NCI-H748 (cell line): ENCODE measurements at regions not wholly inside any gene's neighbourhood (a gene's known extent, or its start where the extent isn't known, plus 50 kb on each side); places are given as distances from the start of the nearest gene placed in this dataset.
"Not testable (repeated sequence)": the region's sequence is repeated elsewhere in the genome, so short reads cannot be mapped to it uniquely, and the experiment has no call there.

Experiments
- DNase-seq: peaks from one replicate; lab custom pipeline; 2025; ENCODE audit not compliant: unreplicated experiment; lab: John Stamatoyannopoulos, UW

DNA sequence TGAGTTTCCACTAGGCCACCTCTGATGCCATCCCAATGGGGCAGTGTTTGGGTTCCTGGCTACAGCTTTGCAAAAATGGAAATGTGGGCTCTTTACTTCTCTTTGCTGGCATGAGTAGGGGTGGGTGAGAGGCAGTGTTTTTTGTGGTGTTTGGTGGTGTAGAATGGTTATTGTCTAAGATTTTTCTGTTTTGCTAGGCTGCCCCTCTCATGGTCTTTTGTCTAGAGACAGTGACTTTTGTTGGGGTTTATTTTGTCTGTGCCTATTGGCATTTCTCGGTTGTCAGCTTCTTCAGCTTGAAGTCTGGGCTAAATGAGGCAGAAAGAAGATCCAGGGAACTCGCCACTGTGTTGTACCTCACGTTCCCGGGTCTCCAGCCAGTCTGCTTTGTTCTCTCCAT, 112.1 kb downstream of the CENPF start:
- DNase-seq: no peak

DNA sequence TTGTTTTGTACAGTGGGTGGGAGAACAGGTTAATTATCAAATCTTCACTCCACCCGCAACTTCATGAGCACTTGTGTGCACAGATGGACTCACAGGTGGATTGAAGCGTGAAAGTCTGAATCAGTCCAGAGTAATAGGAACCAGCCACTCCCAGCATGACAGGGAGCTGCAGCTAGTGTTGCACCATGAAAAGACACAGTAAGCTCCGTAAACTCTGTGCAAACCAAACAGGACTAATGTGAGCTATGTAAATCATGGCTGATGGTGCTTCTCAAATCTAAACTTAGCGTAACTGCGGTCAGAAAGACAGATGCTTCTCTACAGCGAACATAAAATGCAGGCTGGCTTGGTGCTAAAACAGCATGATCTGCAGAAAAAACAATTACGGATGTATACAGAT, 114.4 kb downstream of the CENPF start:
- DNase-seq: peak; percentile 19

DNA sequence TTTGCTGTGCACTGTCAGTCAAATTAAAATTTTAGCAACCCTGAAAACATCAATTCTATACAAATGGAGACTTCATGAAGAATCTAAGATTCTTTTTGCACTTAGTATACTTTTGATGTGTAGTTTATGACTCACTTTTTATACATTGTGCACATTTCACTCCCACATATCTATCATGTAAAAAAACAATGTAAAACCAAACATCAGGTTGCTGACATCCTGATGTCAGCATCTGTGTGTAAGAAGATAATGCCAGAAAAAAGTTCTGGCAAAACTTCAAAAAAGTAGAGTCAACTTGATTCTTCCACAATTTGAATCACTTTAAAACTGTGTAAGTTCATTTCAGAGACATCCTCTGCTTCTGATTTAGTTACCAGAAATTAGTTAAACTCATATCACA, 115.7 kb downstream of the CENPF start:
- DNase-seq: no peak

DNA sequence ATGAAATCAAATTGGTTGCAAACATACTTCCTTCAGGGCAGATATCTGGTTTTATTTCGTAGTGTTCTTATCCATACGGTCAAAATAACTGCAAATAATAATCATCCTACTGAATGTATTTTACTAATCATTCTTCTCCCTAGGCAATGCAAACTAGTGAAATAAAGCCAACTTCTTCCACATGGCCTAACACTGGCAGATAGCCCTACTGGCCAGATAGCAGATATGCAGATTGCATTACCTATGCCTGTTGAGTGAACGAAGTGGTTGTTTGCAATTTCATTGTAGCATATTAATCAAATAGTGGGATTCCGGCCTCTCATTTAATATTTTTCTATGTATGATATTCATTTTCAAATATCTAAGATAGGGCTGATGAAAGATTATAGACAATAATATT, 116.2 kb downstream of the CENPF start:
- DNase-seq: peak; percentile 3

DNA sequence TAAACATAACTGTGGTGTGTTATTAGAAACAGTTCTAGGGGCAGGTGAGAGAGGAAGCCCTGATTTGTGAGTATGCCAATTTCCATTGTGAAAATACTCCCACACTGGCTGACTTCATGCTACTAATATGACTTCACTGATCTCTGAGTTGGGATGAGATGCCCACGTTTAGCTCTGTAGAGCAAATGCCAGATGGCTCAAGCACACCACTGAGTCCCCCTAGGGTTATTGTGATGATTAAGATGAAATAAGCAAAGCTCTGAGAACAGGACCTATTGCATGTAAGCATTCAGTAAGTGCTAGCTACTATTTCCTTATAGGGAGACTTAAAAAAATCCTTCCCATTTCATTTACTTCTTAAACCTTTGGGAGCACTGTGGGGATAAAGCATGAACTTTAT, 117.6 kb downstream of the CENPF start:
- DNase-seq: no peak

DNA sequence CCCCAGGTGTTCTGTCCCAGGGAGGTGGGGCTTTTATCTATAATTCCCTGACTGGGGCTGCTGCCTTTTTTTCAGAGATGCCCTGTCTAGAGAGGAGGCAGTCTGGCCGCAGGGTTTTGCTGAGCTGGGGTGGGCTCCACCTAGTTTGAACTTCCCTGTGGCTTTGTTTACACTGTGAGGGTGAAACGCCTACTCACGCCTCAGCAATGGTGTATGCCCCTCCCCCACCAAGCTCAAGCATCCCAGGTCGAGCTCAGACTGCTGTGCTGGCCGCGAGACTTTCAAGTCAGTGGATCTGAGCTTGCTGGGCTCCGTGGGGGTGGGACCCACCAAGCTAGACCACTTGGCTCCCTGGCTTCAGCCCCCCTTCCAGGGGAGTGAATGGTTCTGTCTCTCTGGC, 124.3 kb downstream of the CENPF start:
- DNase-seq: peak; percentile 64

DNA sequence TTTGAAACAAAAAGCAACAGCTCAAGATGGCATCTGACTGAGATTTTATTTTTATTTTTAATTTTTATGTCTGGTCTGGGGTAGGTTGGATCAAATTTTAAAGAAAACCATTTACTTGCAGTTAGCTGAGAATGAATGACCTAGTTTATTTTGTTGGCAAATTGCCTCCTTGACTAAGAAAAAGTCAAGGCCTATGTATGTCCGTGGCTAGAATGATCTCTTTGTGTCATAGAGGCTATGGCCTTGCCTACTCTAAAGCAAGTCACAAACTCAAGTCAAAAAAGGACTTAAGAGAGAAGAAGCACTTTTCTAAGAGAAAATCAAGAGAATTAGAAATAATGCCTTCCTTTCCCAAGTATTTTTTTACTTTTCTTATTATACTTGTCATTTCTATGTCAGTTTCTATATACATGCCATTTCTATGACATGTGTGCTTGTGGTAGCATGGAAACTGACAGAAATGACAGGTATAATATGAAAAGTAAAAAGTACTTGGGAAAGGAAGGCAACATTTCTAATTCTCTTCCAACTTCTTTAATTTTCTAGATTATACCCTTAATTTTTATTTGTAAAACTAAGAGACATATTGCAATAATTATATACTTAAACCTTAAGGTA, 136.7 kb downstream of the CENPF start:
- no peak for DNase-seq

DNA sequence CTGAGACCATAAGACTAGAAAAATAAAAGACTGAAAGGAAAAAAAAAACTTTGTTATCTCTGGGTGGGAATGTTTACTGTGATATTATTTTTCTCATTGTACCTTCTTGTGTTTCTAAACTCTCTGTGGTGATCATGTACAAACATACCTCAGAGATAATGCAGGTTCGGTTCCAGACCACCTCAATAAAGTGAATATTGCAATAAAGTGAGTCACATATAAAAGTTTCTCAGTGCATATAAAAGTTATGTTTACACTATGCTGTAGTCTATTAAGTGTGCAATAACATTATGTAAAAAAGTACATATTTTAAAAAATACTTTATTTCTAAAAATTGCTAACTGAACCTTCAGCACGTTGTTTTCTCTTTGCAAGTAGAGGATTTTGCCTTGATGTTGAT, 137.5 kb downstream of the CENPF start:
- DNase-seq: no peak

DNA sequence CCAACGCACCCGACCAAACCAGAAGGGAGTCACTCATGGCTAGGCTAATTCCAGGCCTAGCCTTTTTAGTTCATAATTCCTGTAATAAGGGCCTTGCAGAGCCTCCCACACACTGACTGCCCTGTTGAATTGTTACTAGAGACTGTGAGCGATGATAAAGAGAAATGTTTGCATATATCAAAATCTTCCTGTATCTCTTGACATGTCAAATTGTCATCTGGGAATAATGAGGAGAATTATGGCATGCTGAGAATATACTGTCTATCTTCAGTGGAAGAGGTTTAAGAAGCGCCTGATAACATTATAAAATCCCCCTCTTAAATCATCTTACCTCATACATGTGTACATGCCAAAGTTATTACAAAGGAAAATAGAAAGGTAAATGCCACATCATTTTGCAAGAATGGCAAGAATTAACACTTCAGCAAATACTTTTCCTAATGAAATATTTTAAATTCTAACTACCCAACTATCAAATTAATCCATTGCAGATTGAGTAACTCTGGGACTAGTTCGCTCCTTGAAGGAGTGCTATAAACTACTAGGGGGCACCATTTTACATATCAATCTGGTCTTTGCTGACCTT, 144.1 kb downstream of the CENPF start:
- no peak for DNase-seq

DNA sequence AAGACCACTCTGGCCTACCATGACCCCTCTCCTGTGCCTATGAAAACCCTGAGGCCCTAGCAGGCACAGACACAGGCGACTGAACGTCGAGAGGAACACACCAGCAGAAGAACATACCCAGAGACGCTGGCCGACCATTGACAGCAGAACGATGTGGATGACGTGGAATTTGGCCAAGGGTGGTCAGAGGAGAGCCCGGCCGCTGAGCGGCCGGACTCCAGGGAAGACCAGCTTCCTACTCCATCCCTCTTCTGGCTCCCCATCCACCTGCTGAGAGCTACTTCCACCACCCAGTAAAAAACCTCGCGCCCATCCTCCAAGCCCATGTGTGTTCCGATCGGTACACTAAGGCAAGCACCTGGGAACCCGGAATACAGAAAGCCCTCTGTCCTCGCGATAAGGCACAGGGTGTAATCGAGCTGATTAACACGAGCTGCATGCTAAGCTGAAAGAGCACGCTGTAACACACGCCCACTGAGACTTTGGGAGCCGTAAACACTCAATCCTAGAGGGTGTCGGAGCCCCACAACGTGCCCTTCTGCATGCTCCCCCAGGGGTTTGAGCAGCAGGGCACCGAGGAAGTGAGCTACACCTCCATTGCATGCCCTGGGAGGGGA, 150.3 kb downstream of the CENPF start:
- no peak for DNase-seq

DNA sequence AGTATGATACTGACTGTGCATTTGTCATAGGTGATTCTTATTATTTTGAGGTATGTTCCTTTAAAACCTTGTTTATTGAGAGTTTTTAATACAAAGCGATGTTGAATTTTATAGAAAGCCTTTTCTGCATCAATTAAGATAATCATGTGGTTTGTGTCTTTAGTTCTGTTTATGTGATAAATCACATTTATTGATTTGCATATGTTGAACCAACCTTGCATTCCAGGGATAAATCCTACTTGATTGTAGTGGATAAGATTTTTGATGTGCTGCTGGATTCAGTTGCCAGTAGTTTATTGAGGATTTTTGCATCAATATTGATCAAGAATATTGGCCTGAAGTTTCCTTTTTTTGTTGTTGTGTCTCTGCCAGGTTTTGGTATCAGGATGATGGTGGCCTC, 158.0 kb downstream of the CENPF start:
- no peak for DNase-seq

DNA sequence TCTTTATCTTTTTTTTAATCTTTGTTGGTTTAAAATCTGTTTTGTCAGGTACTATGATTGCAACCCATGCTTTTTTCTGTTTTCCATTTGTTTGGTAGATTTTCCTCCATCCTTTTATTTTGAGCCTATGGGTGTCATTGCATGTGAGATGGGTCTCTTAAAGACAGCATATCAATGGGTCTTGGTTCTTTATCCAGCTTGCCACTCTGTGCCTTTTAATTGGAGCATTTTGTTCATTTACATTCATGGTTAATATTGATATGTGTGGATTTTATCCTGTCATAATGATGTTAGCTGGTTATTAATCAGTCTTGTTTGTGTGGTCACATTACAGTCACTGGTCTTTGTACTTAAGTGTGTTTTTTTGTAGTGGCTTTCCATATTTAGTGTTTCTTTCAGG, 159.9 kb downstream of the CENPF start:
- DNase-seq: no peak

DNA sequence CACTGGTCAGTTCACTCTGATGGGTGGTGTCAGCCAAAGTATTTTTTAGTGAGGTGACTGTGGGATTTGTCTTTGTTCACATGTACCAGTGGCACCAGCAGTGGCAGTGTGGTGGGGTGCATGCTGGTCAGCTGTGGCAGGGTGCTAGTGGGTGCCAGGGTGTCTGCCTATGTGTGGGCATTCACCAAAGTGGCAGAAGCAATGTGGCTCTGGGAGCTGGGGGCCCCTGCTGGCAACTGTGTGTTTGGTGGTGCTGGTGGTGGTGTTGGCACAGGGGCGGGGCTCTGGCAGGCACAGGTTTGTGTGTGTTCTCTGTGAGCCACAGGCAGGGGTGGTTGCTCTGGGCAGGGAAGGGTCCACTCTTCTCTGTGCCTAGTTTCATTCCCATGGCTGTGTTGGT, 161.5 kb downstream of the CENPF start:
- no peak for DNase-seq

DNA sequence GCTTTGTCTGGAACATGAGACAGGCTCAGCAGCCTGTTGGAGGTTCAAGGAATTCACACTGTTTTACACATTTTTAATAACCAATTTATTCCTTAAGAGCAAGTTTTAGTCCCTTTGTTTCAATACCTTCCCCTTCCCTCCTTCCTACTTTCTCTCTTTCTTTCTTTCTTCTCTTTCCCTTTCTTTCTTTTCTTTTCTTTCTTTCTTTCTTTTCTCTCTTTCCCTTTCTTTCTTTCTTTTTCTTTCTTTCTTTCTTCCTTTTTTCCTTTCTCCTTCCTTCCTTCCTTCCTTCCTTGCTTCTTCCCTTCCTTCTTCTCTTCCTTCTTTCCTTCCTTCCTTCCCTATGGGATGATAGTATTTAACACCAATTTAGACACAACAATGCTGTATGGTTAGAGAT, 164.2 kb downstream of the CENPF start:
- DNase-seq: no peak

DNA sequence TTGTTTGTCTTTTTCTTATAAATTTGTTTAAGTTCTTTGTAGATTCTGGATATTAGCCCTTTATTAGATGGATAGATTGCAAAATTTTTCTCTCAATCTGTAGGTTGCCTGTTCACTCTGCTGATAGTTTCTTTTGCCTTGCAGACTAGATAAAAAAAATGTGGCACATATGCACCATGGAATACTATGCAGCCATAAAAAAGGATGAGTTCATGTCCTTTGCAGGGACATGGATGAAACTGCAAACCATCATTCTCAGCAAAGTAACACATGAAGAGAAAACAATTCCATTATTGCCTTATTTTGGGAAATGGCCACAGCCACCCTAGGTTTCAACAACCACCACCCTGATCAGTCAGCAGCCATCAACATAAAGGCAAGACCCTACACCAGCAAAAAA, 166.7 kb downstream of the CENPF start:
- not testable (repeated sequence) for DNase-seq

DNA sequence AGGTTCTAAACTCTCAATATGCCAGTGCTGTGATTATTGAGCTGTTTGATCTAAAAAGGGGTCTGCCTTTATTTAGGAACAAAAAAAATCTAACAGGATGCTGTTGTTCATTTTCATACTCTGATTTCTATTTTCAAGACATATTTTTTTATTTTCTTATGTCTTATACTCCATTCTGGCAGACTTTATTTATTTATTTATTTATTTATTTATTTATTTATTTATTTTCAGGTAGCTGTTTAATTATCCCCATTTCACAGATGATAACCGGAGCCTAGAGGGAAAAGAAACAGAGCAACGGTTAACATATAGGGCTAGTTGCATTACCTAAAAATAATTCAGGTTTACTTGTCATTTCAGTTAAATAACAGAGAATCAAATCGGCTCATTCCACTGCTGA, 174.4 kb downstream of the CENPF start:
- no peak for DNase-seq

DNA sequence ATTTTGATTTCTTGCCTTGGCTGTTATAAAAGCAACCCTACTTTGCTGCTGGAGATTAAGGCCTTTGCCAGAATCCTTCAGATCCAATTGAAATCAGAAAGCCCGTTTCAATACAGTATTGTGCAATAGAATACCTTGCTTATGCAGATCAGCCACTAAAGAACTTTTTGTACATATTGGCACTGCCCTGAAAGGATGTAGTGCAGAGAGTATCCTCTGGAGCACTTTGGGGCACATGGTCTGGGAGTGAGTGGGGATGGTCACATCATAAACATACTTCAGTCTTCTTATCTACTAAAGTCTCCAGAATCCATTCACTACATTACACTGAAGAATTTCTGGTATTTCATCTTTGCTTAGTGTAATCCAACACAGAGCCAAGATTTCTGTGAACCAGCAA, 189.0 kb downstream of the CENPF start:
- DNase-seq: no peak

DNA sequence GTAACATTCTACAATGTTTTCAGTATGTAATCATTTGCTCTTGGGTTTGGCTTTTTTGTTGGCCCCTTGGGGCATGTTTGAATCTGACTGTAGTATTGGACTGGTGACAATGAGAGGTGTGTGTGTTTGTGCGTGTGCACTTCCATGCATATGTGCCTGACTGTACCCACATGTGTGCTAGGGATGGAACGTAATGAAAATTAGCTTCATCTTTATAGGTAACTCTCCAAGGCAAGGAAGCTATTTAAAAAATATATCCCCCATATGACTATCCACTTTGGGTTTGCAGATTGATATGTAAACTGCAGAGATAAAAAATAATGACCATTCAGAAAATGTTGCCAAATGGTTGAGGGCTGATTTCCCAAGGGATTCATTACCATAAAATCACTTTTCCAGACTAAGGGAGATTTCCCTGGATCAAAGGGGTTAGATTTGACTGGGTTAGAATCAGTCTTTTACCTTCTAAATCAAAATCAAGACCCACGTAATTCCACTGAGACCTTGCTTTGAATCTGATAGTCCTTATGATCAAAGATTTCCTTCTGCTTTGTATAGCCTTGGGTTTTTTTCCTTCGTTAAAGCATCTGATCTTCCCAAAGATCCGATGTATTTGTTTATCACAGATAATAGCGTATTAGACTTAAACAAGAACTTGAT, 189.7 kb downstream of the CENPF start:
- no peak for DNase-seq

DNA sequence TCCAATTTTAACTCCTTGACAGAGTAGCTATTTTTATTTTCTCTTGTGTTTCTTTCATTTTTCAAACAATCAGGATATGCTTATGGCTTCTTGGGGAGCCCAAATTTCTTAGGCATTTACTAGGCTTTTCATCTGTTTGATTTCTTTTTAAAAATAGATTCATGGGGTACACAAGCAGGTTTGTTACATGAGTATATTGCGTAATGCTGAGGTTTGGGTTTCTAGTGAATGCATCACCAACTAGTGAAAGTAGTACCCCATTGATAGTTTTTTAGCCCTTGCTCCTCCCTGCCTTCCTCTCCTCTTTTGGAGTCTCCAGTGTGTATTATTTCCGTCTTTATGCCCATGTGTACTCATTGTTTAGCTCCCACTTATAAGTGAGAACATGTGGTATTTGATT, 190.7 kb downstream of the CENPF start:
- no peak for DNase-seq

DNA sequence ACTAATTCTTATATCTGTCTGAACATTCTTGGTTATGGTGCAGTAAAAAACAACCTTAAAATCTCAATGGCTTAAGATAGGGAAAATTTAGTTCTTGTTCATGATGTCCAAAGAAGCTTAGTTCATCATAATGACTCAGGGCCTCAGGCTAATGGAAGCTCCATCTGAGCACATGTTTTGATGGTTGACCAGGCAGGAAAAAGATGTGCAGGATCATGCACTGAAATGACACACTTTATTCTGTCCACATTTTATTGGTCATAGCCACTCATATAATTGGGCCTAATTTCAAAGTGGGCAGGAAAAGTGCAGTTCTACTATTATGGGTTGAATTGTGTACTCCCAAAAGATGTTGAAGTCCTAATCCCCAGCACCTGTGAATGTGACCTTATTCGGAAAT, 198.2 kb downstream of the CENPF start:
- no peak for DNase-seq

DNA sequence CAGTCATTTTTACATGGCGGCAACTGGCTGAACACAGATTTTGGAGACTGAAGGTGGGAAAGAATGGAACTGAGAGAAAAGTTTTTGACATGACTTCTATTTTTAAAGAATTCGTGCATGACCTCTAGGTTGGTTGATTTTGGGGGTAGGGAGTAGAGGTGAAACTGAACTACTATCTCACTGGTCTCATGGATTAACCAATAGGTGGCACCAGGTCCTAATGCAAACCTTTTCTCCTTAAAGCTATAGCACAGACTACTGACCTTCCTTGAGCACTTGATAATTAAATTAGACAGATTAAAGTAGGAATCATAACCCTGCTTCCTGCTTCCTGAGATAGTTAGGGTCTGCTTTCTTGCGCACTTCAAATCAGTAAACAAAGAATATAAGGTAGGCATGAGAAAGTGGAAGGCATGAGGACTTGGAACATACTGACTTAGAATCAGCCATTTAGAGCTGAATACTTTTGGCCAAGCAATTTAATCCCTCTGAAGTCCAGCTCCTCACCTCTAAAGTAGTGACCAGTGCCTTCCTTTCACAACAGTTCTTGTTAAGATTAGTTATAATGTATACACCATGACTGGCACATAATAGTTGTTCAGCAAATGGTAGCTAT, 206.0 kb downstream of the CENPF start:
- DNase-seq: peak; percentile 31

DNA sequence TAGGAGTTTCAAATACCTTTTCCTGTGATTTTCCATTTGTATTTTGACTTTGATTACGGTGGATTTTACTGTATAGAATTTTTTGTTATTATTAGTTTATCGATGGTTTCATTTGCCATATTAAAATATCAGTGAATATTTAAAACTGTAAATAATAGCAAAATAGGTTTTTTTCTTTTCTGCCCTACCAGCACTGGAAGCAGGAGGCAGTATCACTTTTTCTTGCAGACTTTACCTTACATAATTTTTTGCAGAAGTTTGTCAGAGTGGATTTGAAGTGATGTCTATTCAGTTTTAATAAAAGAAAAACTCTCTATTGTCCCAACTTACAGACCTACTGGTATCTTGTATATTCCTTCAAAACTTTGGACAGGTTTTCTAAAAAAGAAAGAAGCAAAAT, 213.6 kb downstream of the CENPF start:
- DNase-seq: no peak
